GM18519 (cell line): ENCODE measurements at regions not wholly inside any gene's neighbourhood (a gene's known extent, or its start where the extent isn't known, plus 50 kb on each side); places are given as distances from the start of the nearest gene placed in this dataset.

Source experiments
- ATAC-seq: cut with Tn5 transposase; IDR thresholded peaks from one replicate; pipeline ENCODE4 v1.9.1; 2021; ENCODE audit warnings: mild to moderate bottlenecking, moderate library complexity; ENCODE audit not compliant: unreplicated experiment, low FRiP score

- ATAC-seq: peak; percentile 35
Observed at GRCh38 chr4:121277194-121278105, 103.4 kb downstream of the QRFPR start.

GRCh38 chr4:121273191-121273590 lies 107.6 kb downstream of the QRFPR start:
- ATAC-seq: no peak

GRCh38 chr4:121272526-121272925 lies 108.3 kb downstream of the QRFPR start:
- ATAC-seq: peak; percentile 92

GRCh38 chr4:121270389-121270788 lies 106.3 kb upstream of the TNIP3 start:
- ATAC-seq: no peak

- no peak for ATAC-seq
Observed at GRCh38 chr4:121269001-121269400, 104.9 kb upstream of the TNIP3 start.

- no peak for ATAC-seq
Observed at GRCh38 chr4:121266982-121267381, 102.9 kb upstream of the TNIP3 start.

- ATAC-seq: peak; percentile 2
Observed at GRCh38 chr4:121256887-121257466, 92.9 kb upstream of the TNIP3 start.

GRCh38 chr4:121255986-121256750 lies 92.0 kb upstream of the TNIP3 start:
- peak; percentile 100 for ATAC-seq

- no peak for ATAC-seq
Observed at GRCh38 chr4:121253961-121254360, 89.8 kb upstream of the TNIP3 start.

- no peak for ATAC-seq
Observed at GRCh38 chr4:121252224-121252806, 88.2 kb upstream of the TNIP3 start.

GRCh38 chr4:121248747-121249146 lies 84.6 kb upstream of the TNIP3 start:
- no peak for ATAC-seq

- no peak for ATAC-seq
Observed at GRCh38 chr4:121246698-121247097, 82.6 kb upstream of the TNIP3 start.

- ATAC-seq: no peak
Observed at GRCh38 chr4:121243485-121243884, 79.4 kb upstream of the TNIP3 start.

- no peak for ATAC-seq
Observed at GRCh38 chr4:121242188-121242750, 78.1 kb upstream of the TNIP3 start.

GRCh38 chr4:121239951-121240350 lies 75.8 kb upstream of the TNIP3 start:
- ATAC-seq: no peak

- no peak for ATAC-seq
Observed at GRCh38 chr4:121238461-121238860, 74.3 kb upstream of the TNIP3 start.

- ATAC-seq: no peak
Observed at GRCh38 chr4:121237069-121237399, 72.9 kb upstream of the TNIP3 start.

- ATAC-seq: no peak
Observed at GRCh38 chr4:121236353-121237068, 72.4 kb upstream of the TNIP3 start.

- no peak for ATAC-seq
Observed at GRCh38 chr4:121233982-121234381, 69.9 kb upstream of the TNIP3 start.

GRCh38 chr4:121229993-121230392 lies 65.9 kb upstream of the TNIP3 start:
- no peak for ATAC-seq
